Right lobe of liver (tissue), 4 donors: ENCODE measurements at regions not wholly inside any gene's neighbourhood (a gene's known extent, or its start where the extent isn't known, plus 50 kb on each side); places are given as distances from the start of the nearest gene placed in this dataset.

ENCODE experiments used
- CTCF ChIP-seq, 4 donors: fragments of 200-600 bp in 3 of 4; fragments of 450-650 bp in 1 of 4; IDR thresholded peaks; one replicate each; pipeline versions ENCODE4 v1.5.1 to v1.8.0; 2016 to 2022; ENCODE audit warnings: antibody characterized with exemption in 4 of 4, mild to moderate bottlenecking in 2 of 4
- POLR2A ChIP-seq: fragments of 450-650 bp; IDR thresholded peaks from one replicate; pipeline ENCODE4 v1.6.1; 2017; ENCODE audit warnings: antibody characterized with exemption, mild to moderate bottlenecking
- donor health status: DM: no; HTN: no; CAD: no.
- donor health status: DM: no; HTN: no; CAD: no.
- donor health status: DM: no; HTN: yes; CAD: no.

DNA sequence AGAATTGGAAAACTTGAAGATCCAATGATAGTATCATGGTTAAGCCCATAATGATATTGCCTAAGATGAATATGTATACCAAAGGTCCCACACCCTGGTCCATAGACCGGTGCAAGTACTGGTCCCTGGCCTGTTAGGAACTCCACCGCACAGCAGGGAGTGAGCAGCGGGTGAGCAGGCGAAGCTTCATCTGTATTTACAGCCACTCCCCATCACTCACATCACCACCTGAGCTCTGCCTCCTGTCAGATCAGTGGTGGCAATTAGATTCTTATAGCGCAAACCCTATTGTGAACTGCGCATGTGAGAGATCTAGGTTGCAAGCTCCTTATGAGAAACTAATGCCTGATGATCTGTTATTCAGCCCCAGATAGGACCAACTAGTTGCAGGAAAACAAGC is 402.4 kb downstream of the EPHA4 start:
- TF ChIP-seq CTCF (IDR thresholded peaks at IDR 0.05) (no peak), POLR2A (no peak)
